AG04450 (cell line): ENCODE measurements at regions not wholly inside any gene's neighbourhood (a gene's known extent, or its start where the extent isn't known, plus 50 kb on each side); places are given as distances from the start of the nearest gene placed in this dataset.

Experiments
- CTCF ChIA-PET: fragments of 300-600, 350-600 bp; formaldehyde crosslinking; extraction: SDS; loops from one replicate; lab custom pipeline; 2022; ENCODE audit warnings: antibody characterized with exemption, inconsistent platforms; lab: Charles Lee
- POLR2A ChIA-PET: fragments of 350-600 bp; formaldehyde crosslinking; extraction: SDS; loops from one replicate; lab custom pipeline; 2021; ENCODE audit warnings: antibody characterized with exemption, inconsistent platforms; lab: Yijun Ruan, JAX
- DNase-seq: peaks from one replicate; pipeline ENCODE4 v3.0.0-alpha.2; 2011; ENCODE audit warnings: low read depth, low spot score
- H3K27ac ChIP-seq: one replicate; pipeline ENCODE4 v1.5.1; 2012; ENCODE audit warnings: low read depth, low read length, control low read depth
- H3K27me3 ChIP-seq: one replicate; pipeline ENCODE4 v1.6.0; 2012; ENCODE audit warnings: low read length; ENCODE audit not compliant: control insufficient read depth, insufficient read depth
- H3K4me3 ChIP-seq: 2 replicates; pipeline ENCODE4 v1.5.1; 2011; ENCODE audit warnings: mild to moderate bottlenecking, low read depth, low read length, control low read depth
- H3K9me3 ChIP-seq: 2 replicates; pipeline ENCODE4 v1.5.1; 2012; ENCODE audit warnings: low read length; ENCODE audit not compliant: control insufficient read depth, insufficient read depth
- CTCF ChIP-seq: IDR thresholded peaks from 2 replicates; pipeline ENCODE4 v1.5.1; 2011; ENCODE audit warnings: low read depth, low read length, control low read depth, inconsistent platforms

DNA sequence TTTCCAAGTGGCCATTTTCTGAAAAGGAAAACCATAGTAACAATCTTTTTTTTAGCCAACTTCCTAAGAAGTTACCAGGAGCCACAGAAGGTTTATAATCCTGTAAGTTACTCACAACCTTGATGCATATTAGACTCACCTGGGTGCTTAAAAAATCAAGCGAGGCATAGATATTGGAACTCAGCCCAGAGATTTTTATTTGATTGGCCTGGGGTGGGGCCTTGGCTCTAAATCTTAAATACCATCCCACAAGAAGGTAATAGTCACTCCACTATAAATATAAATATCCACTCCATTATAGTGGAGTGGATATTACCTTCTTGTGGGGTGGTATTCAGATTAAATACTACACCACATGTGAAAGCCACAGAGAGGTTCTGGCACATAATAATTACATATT, 429.6 kb downstream of the RFC3 start:
- H3K27ac ChIP-seq = no peak overlapping the region
- no peak for DNase-seq
- no peaks in the 10 kb centered on the region for H3K27me3 ChIP-seq
- ChIA-PET CTCF (no interaction called here), POLR2A (no interaction called here)
- TF ChIP-seq CTCF = no peak
- H3K4me3 ChIP-seq = no peak overlapping the region
- H3K9me3 ChIP-seq = no peaks in the 10 kb centered on the region

GRCh38 chr13:34249546-34250039, 431.6 kb downstream of the RFC3 start:
- no peak for DNase-seq
- ChIA-PET POLR2A (no interaction called here), CTCF (no interaction called here)
- TF ChIP-seq CTCF = no peak
- H3K4me3 ChIP-seq = no peak overlapping the region
- H3K9me3 ChIP-seq = no peaks in the 10 kb centered on the region
- no peak overlapping the region for H3K27ac ChIP-seq
- no peaks in the 10 kb centered on the region for H3K27me3 ChIP-seq

GRCh38 chr13:34250151-34250670, 432.3 kb downstream of the RFC3 start:
- no peak for DNase-seq
- no peaks in the 10 kb centered on the region for H3K27me3 ChIP-seq
- H3K27ac ChIP-seq = no peak overlapping the region
- POLR2A ChIA-PET = no interaction called here
- no peak overlapping the region for H3K4me3 ChIP-seq
- CTCF ChIA-PET = no interaction called here
- no peaks in the 10 kb centered on the region for H3K9me3 ChIP-seq
- TF ChIP-seq CTCF = no peak

DNA sequence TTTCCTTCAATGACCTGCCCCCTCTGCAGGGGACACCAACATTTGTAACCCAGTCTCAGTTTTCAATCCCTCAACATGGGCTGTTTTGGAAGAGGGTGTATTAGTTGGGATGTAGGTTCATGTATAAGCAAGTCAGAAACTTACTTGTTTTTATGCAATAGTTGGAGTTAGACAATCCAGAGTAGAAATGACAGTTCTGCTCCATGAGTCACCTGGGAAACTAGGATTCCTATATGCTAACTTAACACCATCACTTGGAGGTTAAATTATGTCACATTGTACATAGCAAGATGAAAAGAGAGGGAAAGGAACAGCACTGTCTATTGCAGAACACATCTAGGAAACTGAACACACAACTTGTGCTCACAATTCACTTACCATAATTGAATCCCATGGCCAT, 436.4 kb downstream of the RFC3 start:
- CTCF ChIA-PET = no interaction called here
- no peak for TF ChIP-seq CTCF
- no peak for DNase-seq

DNA sequence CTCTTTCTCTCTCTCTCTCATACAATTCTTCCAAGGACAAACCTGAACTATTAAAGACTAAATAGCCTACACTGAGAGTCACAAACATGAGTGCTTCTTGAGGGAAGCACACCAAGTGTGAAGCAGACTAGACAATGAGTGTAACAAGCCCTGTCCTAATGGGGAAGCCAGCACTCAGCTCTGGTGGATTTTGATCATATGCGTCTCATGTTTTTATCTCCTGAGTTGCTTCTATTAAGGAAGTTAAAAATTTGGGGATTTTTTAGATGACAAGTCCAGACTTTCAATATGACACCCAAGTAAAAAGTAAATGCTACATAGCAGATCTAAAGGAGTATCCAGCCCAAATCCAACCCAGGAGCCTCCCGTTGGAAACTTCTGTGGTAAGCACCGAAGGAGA, 437.8 kb downstream of the RFC3 start:
- no peak for TF ChIP-seq CTCF
- Histone ChIP-seq H3K27me3 (no peaks in the 10 kb centered on the region), H3K27ac (no peak overlapping the region), H3K4me3 (no peak overlapping the region), H3K9me3 (no peaks in the 10 kb centered on the region)
- no peak for DNase-seq
- ChIA-PET POLR2A (no interaction called here), CTCF (no interaction called here)

More for the DNA sequence above, 436.4 kb downstream of the RFC3 start:
- POLR2A ChIA-PET = no interaction called here
- Histone ChIP-seq H3K27ac (no peak overlapping the region), H3K9me3 (no peaks in the 10 kb centered on the region), H3K4me3 (no peak overlapping the region), H3K27me3 (no peaks in the 10 kb centered on the region)
